ENCODE measurements at regions not wholly inside any gene's neighbourhood (a gene's known extent, or its start where the extent isn't known, plus 50 kb on each side); places are given as distances from the start of the nearest gene placed in this dataset.

- TF ChIP-seq POLR2A (IDR thresholded peaks at IDR 0.05): no peak
- TF ChIP-seq POLR2AphosphoS5 (IDR thresholded peaks at IDR 0.05): no peak
- TF ChIP-seq CTCF (IDR thresholded peaks at IDR 0.05): no peak
- TF ChIP-seq EP300 (IDR thresholded peaks at IDR 0.05; ENCODE audit: low read depth): no peak
These were observed 763.9 kb downstream of the TMEM182 start for GRCh38 chr2:103525756-103526155.
